Loucy (cell line): ENCODE measurements at regions not wholly inside any gene's neighbourhood (a gene's known extent, or its start where the extent isn't known, plus 50 kb on each side); places are given as distances from the start of the nearest gene placed in this dataset.

Experiments used
- H2AFZ ChIP-seq: fragments of 200-600 bp; sonication (generic); 2 replicates; pipeline ENCODE4 v1.6.0; 2016; ENCODE audit warnings: antibody characterized with exemption, mild to moderate bottlenecking, low read length, moderate library complexity
- H3F3A ChIP-seq: fragments of 200-600 bp; 2 replicates; pipeline ENCODE4 v1.6.0; 2016; ENCODE audit warnings: antibody characterized with exemption, low read depth, mild to moderate bottlenecking
- H3K27me3 ChIP-seq: fragments of 200-600 bp; sonication (generic); 2 replicates; pipeline ENCODE4 v1.6.1; 2014; ENCODE audit warnings: low read length, mild to moderate bottlenecking; ENCODE audit not compliant: insufficient read depth, poor library complexity, severe bottlenecking
- H3K36me3 ChIP-seq: fragments of 200-600 bp; sonication (generic); 2 replicates; pipeline ENCODE4 v1.6.1; 2016; ENCODE audit warnings: low read length; ENCODE audit not compliant: insufficient read depth
- H3K4me1 ChIP-seq: fragments of 200-600 bp; sonication (generic); 2 replicates; pipeline ENCODE4 v1.5.1; 2014; ENCODE audit warnings: low read length, mild to moderate bottlenecking; ENCODE audit not compliant: insufficient read depth, poor library complexity, severe bottlenecking
- H3K4me2 ChIP-seq: fragments of 200-600 bp; sonication (generic); 2 replicates; pipeline ENCODE4 v1.6.0; 2014; ENCODE audit warnings: antibody characterized with exemption, low read length, low read depth, mild to moderate bottlenecking; ENCODE audit not compliant: poor library complexity, severe bottlenecking
- H3K4me3 ChIP-seq: fragments of 200-600 bp; sonication (generic); 2 replicates; pipeline ENCODE4 v1.5.1; 2014; ENCODE audit warnings: low read length, mild to moderate bottlenecking, mixed read lengths; ENCODE audit not compliant: poor library complexity, severe bottlenecking
- H3K79me2 ChIP-seq: fragments of 200-600 bp; sonication (generic); 2 replicates; pipeline ENCODE4 v1.6.1; 2014; ENCODE audit warnings: low read length; ENCODE audit not compliant: insufficient read depth
- H3K9ac ChIP-seq: fragments of 200-600 bp; sonication (generic); 2 replicates; pipeline ENCODE4 v1.6.0; 2014; ENCODE audit warnings: mild to moderate bottlenecking, low read depth, low read length, moderate library complexity; ENCODE audit not compliant: poor library complexity, severe bottlenecking
- H3K9me2 ChIP-seq: fragments of 200-600 bp; sonication (generic); replicated peaks from 2 replicates; pipeline ENCODE4 v1.6.1; 2016; ENCODE audit warnings: low read depth, low read length, mixed read lengths
- H3K9me3 ChIP-seq: fragments of 200-600 bp; sonication (generic); 2 replicates; pipeline ENCODE4 v1.6.1; 2014; ENCODE audit warnings: mild to moderate bottlenecking, antibody characterized with exemption, low read length, low read depth; ENCODE audit not compliant: insufficient read depth
- H4K20me1 ChIP-seq: fragments of 200-600 bp; sonication (generic); 2 replicates; pipeline ENCODE4 v1.6.0; 2014; ENCODE audit warnings: antibody characterized with exemption, low read length, mild to moderate bottlenecking; ENCODE audit not compliant: insufficient read depth, poor library complexity, severe bottlenecking
- EZH2phosphoT487 ChIP-seq: fragments of 200-600 bp; IDR thresholded peaks from 2 replicates; pipeline ENCODE4 v1.6.1; 2018; ENCODE audit warnings: antibody characterized with exemption, mild to moderate bottlenecking, moderate library complexity, borderline replicate concordance
- TF ChIP-seq, protein P1 (sequence below): fragments of 200-600 bp; sonication (generic); conservative IDR thresholded peaks from 2 replicates; pipeline ENCODE4 v1.5.1; 2014; ENCODE audit warnings: mild to moderate bottlenecking, antibody characterized with exemption, low read length

DNA sequence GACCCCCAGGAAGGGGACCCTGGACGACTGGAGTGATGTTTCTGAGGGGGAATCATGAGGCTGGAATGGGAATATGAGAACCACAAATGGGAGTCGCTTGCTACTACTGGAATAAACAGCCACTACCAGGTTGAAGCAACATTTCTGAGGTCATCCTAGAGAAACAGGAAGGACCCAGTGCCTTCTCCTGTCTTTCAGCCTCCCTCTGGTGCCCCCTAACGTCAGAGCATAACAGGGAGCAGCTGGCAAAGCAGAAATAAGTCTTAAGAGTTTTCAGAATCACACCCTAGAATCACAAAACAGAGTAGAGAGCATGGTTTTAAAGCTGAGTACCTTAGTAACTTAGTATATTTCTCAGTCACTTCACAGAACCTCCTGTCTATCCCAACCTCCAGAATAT, 347.8 kb upstream of the PITX2 start:
- no peaks in the 10 kb centered on the region for H3K27me3 ChIP-seq
- H3F3A ChIP-seq: no peaks in the 10 kb centered on the region
- H4K20me1 ChIP-seq: no peaks in the 10 kb centered on the region
- TF ChIP-seq EZH2phosphoT487: no peak
- TF ChIP-seq, protein P1, sequence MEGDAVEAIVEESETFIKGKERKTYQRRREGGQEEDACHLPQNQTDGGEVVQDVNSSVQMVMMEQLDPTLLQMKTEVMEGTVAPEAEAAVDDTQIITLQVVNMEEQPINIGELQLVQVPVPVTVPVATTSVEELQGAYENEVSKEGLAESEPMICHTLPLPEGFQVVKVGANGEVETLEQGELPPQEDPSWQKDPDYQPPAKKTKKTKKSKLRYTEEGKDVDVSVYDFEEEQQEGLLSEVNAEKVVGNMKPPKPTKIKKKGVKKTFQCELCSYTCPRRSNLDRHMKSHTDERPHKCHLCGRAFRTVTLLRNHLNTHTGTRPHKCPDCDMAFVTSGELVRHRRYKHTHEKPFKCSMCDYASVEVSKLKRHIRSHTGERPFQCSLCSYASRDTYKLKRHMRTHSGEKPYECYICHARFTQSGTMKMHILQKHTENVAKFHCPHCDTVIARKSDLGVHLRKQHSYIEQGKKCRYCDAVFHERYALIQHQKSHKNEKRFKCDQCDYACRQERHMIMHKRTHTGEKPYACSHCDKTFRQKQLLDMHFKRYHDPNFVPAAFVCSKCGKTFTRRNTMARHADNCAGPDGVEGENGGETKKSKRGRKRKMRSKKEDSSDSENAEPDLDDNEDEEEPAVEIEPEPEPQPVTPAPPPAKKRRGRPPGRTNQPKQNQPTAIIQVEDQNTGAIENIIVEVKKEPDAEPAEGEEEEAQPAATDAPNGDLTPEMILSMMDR: peak; percentile 79
- no peak overlapping the region for H3K9ac ChIP-seq
- H3K9me2 ChIP-seq: no peaks in the 10 kb centered on the region
- H3K36me3 ChIP-seq: no peaks in the 10 kb centered on the region
- H3K79me2 ChIP-seq: no peaks in the 10 kb centered on the region
- no peaks in the 10 kb centered on the region for H3K9me3 ChIP-seq
- no peak overlapping the region for H3K4me3 ChIP-seq
- peak overlapping the region; percentile 76 for H2AFZ ChIP-seq
- no peaks in the 10 kb centered on the region for H3K4me1 ChIP-seq
- no peak overlapping the region for H3K4me2 ChIP-seq

DNA sequence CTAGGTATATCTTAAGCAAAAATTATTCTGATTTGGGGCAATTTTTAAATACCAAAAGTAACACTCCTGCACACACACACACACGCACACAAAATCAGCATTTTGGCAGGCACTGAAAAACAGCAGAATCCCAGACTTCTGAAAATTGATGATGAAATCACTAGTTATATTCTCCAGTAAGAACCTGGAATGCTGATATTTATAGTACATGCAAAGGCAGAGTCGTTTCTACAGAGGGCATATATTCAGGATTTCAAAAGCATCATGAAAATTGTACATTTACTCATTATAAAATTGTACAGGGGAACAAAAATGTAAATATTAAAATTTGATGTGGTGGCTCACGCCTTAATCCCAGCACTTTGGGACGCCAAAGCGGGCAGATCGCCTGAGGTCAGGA, 352.5 kb upstream of the PITX2 start:
- Histone ChIP-seq H3K4me2 (no peak overlapping the region), H4K20me1 (no peaks in the 10 kb centered on the region), H3K36me3 (no peaks in the 10 kb centered on the region), H3K9me3 (no peaks in the 10 kb centered on the region), H3K27me3 (no peaks in the 10 kb centered on the region), H3F3A (no peaks in the 10 kb centered on the region), H2AFZ (no peak overlapping the region), H3K79me2 (no peaks in the 10 kb centered on the region), H3K9ac (no peak overlapping the region), H3K4me1 (no peaks in the 10 kb centered on the region), H3K4me3 (no peak overlapping the region), H3K9me2 (no peaks in the 10 kb centered on the region)
- no peak for TF ChIP-seq EZH2phosphoT487
- TF ChIP-seq, protein P1: no peak

DNA sequence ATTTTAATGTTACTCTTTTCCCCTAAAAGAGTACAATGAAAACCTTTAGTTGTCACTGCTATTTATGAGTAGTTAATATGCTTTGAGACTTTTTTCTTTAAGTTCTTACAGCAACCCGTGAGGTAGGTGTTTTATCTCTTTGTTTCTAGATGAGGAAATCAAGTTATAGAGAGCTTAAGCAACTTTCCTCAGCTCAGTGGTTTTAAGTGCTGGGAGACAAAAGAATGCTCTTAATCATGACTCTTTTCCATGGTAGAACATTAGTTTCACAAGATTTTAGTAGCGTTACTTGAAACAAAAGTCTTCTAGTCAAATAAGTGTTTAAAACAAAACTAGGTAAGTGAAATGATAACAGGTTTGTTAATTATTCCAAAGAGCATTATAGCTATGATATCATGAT, 354.7 kb upstream of the PITX2 start:
- no peaks in the 10 kb centered on the region for H3K4me1 ChIP-seq
- no peaks in the 10 kb centered on the region for H4K20me1 ChIP-seq
- H2AFZ ChIP-seq: no peak overlapping the region
- no peaks in the 10 kb centered on the region for H3F3A ChIP-seq
- H3K9me3 ChIP-seq: no peaks in the 10 kb centered on the region
- H3K4me2 ChIP-seq: no peak overlapping the region
- TF ChIP-seq, protein P1: no peak
- no peak for TF ChIP-seq EZH2phosphoT487
- no peaks in the 10 kb centered on the region for H3K9me2 ChIP-seq
- H3K4me3 ChIP-seq: no peak overlapping the region
- H3K79me2 ChIP-seq: no peaks in the 10 kb centered on the region
- H3K27me3 ChIP-seq: no peaks in the 10 kb centered on the region
- no peak overlapping the region for H3K9ac ChIP-seq
- H3K36me3 ChIP-seq: no peaks in the 10 kb centered on the region
